ENCODE measurements at regions not wholly inside any gene's neighbourhood (a gene's known extent, or its start where the extent isn't known, plus 50 kb on each side); places are given as distances from the start of the nearest gene placed in this dataset.
"Not testable (repeated sequence)": the region's sequence is repeated elsewhere in the genome, so short reads cannot be mapped to it uniquely, and the experiment has no call there.

- no peak for DNase-seq (ENCODE audit: low read depth)
Measured at GRCh38 chr13:73576291-73576690, 517.5 kb downstream of the KLF5 start.

GRCh38 chr13:73572824-73573223 lies 514.0 kb downstream of the KLF5 start:
- DNase-seq (ENCODE audit: low read depth) = no peak

GRCh38 chr13:73571376-73571775 lies 512.6 kb downstream of the KLF5 start:
- DNase-seq (ENCODE audit: low read depth) = no peak

GRCh38 chr13:73556902-73557301 lies 498.1 kb downstream of the KLF5 start:
- DNase-seq (ENCODE audit: low read depth) = no peak

- DNase-seq (ENCODE audit: low read depth) = no peak
Measured at GRCh38 chr13:73556128-73556527, 497.3 kb downstream of the KLF5 start.

GRCh38 chr13:73551736-73552135 lies 492.9 kb downstream of the KLF5 start:
- no peak for DNase-seq (ENCODE audit: low read depth)

- DNase-seq (ENCODE audit: low read depth) = no peak
Measured at GRCh38 chr13:73549717-73550116, 490.9 kb downstream of the KLF5 start.

GRCh38 chr13:73548449-73548848 lies 489.6 kb downstream of the KLF5 start:
- no peak for DNase-seq (ENCODE audit: low read depth)

GRCh38 chr13:73547239-73547638 lies 488.4 kb downstream of the KLF5 start:
- DNase-seq (ENCODE audit: low read depth) = no peak

- DNase-seq (ENCODE audit: low read depth) = no peak
Measured at GRCh38 chr13:73544175-73544574, 485.4 kb downstream of the KLF5 start.

GRCh38 chr13:73542446-73542845 lies 483.6 kb downstream of the KLF5 start:
- DNase-seq (ENCODE audit: low read depth) = no peak

- no peak for DNase-seq (ENCODE audit: low read depth)
Measured at GRCh38 chr13:73536865-73537264, 478.1 kb downstream of the KLF5 start.

- DNase-seq (ENCODE audit: low read depth) = no peak
Measured at GRCh38 chr13:73535341-73535740, 476.5 kb downstream of the KLF5 start.

- no peak for DNase-seq (ENCODE audit: low read depth)
Measured at GRCh38 chr13:73532987-73533510, 474.2 kb downstream of the KLF5 start.

- DNase-seq (ENCODE audit: low read depth) = no peak
Measured at GRCh38 chr13:73532582-73532981, 473.8 kb downstream of the KLF5 start.

GRCh38 chr13:73531014-73531413 lies 472.2 kb downstream of the KLF5 start:
- no peak for DNase-seq (ENCODE audit: low read depth)

GRCh38 chr13:73522937-73523336 lies 464.1 kb downstream of the KLF5 start:
- no peak for DNase-seq (ENCODE audit: low read depth)

GRCh38 chr13:73521985-73522524 lies 463.2 kb downstream of the KLF5 start:
- DNase-seq (ENCODE audit: low read depth) = no peak

GRCh38 chr13:73521290-73521624 lies 462.5 kb downstream of the KLF5 start:
- DNase-seq (ENCODE audit: low read depth) = no peak

- no peak for DNase-seq (ENCODE audit: low read depth)
Measured at GRCh38 chr13:73520566-73521289, 461.9 kb downstream of the KLF5 start.

GRCh38 chr13:73520135-73520534 lies 461.3 kb downstream of the KLF5 start:
- DNase-seq (ENCODE audit: low read depth) = not testable (repeated sequence)

GRCh38 chr13:73519396-73520116 lies 460.8 kb downstream of the KLF5 start:
- DNase-seq (ENCODE audit: low read depth) = no peak

GRCh38 chr13:73517766-73518165 lies 459.0 kb downstream of the KLF5 start:
- no peak for DNase-seq (ENCODE audit: low read depth)

Measured in stromal cell of bone marrow (primary cell).